DOHH2 (cell line): ENCODE measurements at regions not wholly inside any gene's neighbourhood (a gene's known extent, or its start where the extent isn't known, plus 50 kb on each side); places are given as distances from the start of the nearest gene placed in this dataset.

ENCODE experiments used
- H3F3A ChIP-seq: fragments of 200-600 bp; sonication (generic), shearing (Covaris generic); 2 replicates; pipeline ENCODE4 v1.6.0; 2016; ENCODE audit warnings: antibody characterized with exemption, mild to moderate bottlenecking; ENCODE audit not compliant: control insufficient read depth, insufficient read depth
- H3K27ac ChIP-seq: fragments of 200-600 bp; sonication (generic); 2 replicates; pipeline ENCODE4 v1.5.1; 2014; ENCODE audit warnings: low read depth, mild to moderate bottlenecking, low read length, moderate library complexity
- H3K27me3 ChIP-seq: fragments of 200-600 bp; sonication (generic); 2 replicates; pipeline ENCODE4 v1.6.1; 2014; ENCODE audit warnings: mild to moderate bottlenecking, low read length, mixed read lengths; ENCODE audit not compliant: control insufficient read depth
- H3K36me3 ChIP-seq: fragments of 200-600 bp; sonication (generic); 2 replicates; pipeline ENCODE4 v1.6.1; 2014; ENCODE audit warnings: mild to moderate bottlenecking, low read length, moderate library complexity, mixed read lengths; ENCODE audit not compliant: control insufficient read depth
- H3K4me1 ChIP-seq: fragments of 200-600 bp; sonication (generic); 2 replicates; pipeline ENCODE4 v1.6.1; 2014; ENCODE audit warnings: mild to moderate bottlenecking, low read length, mixed read lengths; ENCODE audit not compliant: control insufficient read depth
- H3K4me2 ChIP-seq: fragments of 200-600 bp; sonication (generic); 2 replicates; pipeline ENCODE4 v1.6.0; 2014; ENCODE audit warnings: mild to moderate bottlenecking, low read length, moderate library complexity
- H3K4me3 ChIP-seq: fragments of 200-600 bp; sonication (generic); 2 replicates; pipeline ENCODE4 v1.5.1; 2014; ENCODE audit warnings: mild to moderate bottlenecking, low read length, mixed read lengths
- H3K79me2 ChIP-seq: fragments of 200-600 bp; sonication (generic); 2 replicates; pipeline ENCODE4 v1.6.1; 2014; ENCODE audit warnings: mild to moderate bottlenecking, low read length, mixed read lengths; ENCODE audit not compliant: control insufficient read depth
- H3K9me2 ChIP-seq: fragments of 200-600 bp; sonication (generic); replicated peaks from 2 replicates; pipeline ENCODE4 v1.6.1; 2014; ENCODE audit warnings: mild to moderate bottlenecking, low read length, mixed read lengths; ENCODE audit not compliant: control insufficient read depth
- H3K9me3 ChIP-seq: fragments of 200-600 bp; sonication (generic); 2 replicates; pipeline ENCODE4 v1.6.1; 2014; ENCODE audit warnings: antibody characterized with exemption, low read length, mixed read lengths; ENCODE audit not compliant: control insufficient read depth, insufficient read depth
- H4K20me1 ChIP-seq: fragments of 200-600 bp; sonication (generic); 2 replicates; pipeline ENCODE4 v1.6.0; 2014; ENCODE audit warnings: low read depth, mild to moderate bottlenecking, antibody characterized with exemption, low read length, moderate library complexity; ENCODE audit not compliant: control insufficient read depth, insufficient read depth
- EZH2phosphoT487 ChIP-seq: fragments of 200-600 bp; sonication (generic); IDR thresholded peaks from 2 replicates; pipeline ENCODE4 v1.6.1; 2017; ENCODE audit warnings: borderline replicate concordance, mild to moderate bottlenecking, antibody characterized with exemption, low read length, moderate library complexity, mixed read lengths
- TF ChIP-seq, protein P1 (sequence below): fragments of 200-600 bp; sonication (generic); IDR thresholded peaks from one replicate; pipeline ENCODE4 v1.5.1; 2014; ENCODE audit warnings: antibody characterized with exemption, mild to moderate bottlenecking, low read depth, low read length; ENCODE audit not compliant: poor library complexity, severe bottlenecking

DNA sequence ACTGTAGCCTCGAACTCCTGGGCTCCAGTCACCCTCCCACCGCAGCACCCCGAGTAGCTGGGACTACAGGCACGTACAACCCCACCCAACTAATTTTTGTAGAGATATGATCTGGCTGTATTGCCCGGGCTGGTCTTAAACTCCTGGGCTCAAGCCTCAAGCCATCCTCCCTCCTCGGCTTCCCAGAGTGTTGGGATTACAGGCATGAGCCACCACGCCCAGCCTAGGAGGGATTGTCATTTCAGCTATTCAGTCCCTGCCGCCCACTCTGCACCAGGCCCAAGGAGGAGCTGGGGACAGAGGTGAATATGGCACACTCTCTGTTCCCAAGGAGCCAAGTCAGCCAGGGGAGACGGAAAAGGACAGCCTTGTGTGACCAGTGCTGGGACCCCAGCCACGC lies 256.2 kb downstream of the PARN start:
- Histone ChIP-seq H4K20me1 (no peaks in the 10 kb centered on the region), H3K4me1 (peaks cover 17% of the 10 kb centered on the region), H3K27ac (no peak overlapping the region)

DNA sequence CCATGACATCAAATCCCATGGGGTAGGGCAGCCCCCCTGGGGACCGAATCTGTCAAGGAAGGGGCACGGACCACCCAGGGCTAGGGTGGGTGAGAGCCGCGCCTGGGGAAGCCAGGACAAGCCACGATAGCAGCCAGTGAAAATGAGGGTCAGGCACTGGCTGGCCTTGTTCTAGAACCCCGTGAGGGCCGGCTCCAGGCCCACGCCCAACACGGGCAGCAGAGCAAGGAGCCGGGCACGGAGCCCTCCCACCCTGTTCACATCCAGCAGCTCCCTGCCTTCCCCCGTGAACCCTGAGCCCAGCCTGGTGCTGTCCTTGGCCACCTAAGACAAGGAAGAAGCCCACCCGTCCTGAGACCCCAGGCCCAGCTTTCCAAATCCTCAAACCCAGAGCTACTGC lies 256.7 kb downstream of the PARN start:
- Histone ChIP-seq H3K27me3 (no peaks in the 10 kb centered on the region), H3K9me3 (no peaks in the 10 kb centered on the region), H3K4me1 (peaks cover 17% of the 10 kb centered on the region), H3K4me2 (no peak overlapping the region), H3K9me2 (no peaks in the 10 kb centered on the region), H3K4me3 (no peak overlapping the region), H4K20me1 (no peaks in the 10 kb centered on the region), H3K36me3 (no peaks in the 10 kb centered on the region), H3K79me2 (no peaks in the 10 kb centered on the region), H3F3A (no peaks in the 10 kb centered on the region), H3K27ac (no peak overlapping the region)
- no peak for TF ChIP-seq EZH2phosphoT487
- TF ChIP-seq, protein P1, sequence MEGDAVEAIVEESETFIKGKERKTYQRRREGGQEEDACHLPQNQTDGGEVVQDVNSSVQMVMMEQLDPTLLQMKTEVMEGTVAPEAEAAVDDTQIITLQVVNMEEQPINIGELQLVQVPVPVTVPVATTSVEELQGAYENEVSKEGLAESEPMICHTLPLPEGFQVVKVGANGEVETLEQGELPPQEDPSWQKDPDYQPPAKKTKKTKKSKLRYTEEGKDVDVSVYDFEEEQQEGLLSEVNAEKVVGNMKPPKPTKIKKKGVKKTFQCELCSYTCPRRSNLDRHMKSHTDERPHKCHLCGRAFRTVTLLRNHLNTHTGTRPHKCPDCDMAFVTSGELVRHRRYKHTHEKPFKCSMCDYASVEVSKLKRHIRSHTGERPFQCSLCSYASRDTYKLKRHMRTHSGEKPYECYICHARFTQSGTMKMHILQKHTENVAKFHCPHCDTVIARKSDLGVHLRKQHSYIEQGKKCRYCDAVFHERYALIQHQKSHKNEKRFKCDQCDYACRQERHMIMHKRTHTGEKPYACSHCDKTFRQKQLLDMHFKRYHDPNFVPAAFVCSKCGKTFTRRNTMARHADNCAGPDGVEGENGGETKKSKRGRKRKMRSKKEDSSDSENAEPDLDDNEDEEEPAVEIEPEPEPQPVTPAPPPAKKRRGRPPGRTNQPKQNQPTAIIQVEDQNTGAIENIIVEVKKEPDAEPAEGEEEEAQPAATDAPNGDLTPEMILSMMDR, result no peak

More for the DNA sequence above, 256.2 kb downstream of the PARN start:
- Histone ChIP-seq H3K4me3 (no peak overlapping the region), H3K4me2 (no peak overlapping the region), H3K9me2 (no peaks in the 10 kb centered on the region), H3K36me3 (no peaks in the 10 kb centered on the region), H3K79me2 (no peaks in the 10 kb centered on the region), H3F3A (no peaks in the 10 kb centered on the region), H3K27me3 (no peaks in the 10 kb centered on the region), H3K9me3 (no peaks in the 10 kb centered on the region)
- TF ChIP-seq EZH2phosphoT487, result no peak
- TF ChIP-seq, protein P1, result no peak

DNA sequence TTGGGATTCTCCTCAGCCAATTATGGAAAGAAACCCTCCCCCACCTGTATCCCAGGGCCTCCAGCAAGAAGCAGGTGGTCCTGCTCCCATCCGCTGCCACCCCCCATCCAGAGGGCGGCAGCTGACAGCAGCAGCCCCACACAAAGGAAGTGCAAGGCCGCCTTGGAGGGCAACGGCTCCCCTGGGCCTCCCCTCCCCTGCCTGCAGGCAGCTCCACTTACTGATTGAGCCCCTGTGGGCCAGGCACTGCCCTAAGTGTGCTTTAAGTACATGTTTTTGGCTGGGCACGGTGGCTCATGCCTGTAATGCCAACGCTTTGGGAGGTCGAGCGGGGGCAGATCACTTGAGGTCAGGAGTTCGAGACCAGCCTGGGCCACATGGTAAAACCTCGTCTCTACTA lies 257.6 kb downstream of the PARN start:
- H3K4me3 ChIP-seq, result no peak overlapping the region
- H3K79me2 ChIP-seq, result no peaks in the 10 kb centered on the region
- no peaks in the 10 kb centered on the region for H3K9me2 ChIP-seq
- TF ChIP-seq, protein P1, result no peak
- H3K27ac ChIP-seq, result no peak overlapping the region
- no peaks in the 10 kb centered on the region for H3K36me3 ChIP-seq
- no peaks in the 10 kb centered on the region for H3K9me3 ChIP-seq
- no peaks in the 10 kb centered on the region for H3K27me3 ChIP-seq
- H3K4me1 ChIP-seq, result peaks cover 17% of the 10 kb centered on the region
- no peaks in the 10 kb centered on the region for H4K20me1 ChIP-seq
- 0 out of 2 replicates have a peak overlapping the region, but pooled peaks have one; percentile 11 for H3K4me2 ChIP-seq
- H3F3A ChIP-seq, result no peaks in the 10 kb centered on the region
